ENCODE measurements at regions not wholly inside any gene's neighbourhood (a gene's known extent, or its start where the extent isn't known, plus 50 kb on each side); places are given as distances from the start of the nearest gene placed in this dataset.

GRCh38 chr13:62333466-62333865 lies 917.8 kb upstream of the PCDH20 start:
- ChIA-PET CTCF (no interaction called here), POLR2A (no interaction called here)

DNA sequence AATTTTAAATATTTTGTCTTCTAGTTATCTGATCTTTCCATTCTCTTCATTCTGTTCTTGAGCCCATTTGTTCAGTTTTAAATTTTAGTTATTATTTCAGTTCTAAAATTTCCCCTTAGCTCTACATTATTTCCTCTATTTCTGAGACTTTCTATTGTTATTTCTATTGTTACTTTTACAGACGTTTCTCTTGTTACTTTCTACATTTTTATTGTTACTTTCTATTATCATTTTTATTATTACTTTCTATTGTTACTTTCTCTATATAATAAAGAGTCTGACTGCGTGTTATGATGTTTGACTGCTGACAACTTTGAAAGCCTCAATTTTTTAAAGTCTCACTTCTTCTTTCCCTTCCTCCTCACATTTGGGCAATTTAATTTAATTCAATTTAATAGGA lies 915.7 kb upstream of the PCDH20 start:
- CTCF ChIA-PET = no interaction called here
- POLR2A ChIA-PET = no interaction called here

DNA sequence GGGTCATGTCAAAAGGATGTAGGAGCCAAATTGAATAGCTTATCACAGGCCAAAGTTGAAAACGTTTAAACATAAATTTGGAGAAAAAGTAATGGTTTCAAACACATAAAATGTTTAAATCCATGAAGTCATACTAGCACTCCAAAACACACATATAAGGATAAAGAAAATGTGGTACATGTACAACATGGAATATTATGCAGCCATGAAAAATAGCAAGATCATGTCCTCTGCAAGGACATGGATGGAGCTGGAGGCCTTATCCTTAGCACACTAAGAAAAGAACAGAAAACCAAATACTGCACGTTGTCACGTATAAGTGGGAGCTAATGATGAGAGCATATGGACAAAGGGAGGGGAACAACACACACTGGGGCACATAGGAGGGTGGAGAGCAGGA lies 911.7 kb upstream of the PCDH20 start:
- ChIA-PET CTCF (no interaction called here), POLR2A (no interaction called here)

DNA sequence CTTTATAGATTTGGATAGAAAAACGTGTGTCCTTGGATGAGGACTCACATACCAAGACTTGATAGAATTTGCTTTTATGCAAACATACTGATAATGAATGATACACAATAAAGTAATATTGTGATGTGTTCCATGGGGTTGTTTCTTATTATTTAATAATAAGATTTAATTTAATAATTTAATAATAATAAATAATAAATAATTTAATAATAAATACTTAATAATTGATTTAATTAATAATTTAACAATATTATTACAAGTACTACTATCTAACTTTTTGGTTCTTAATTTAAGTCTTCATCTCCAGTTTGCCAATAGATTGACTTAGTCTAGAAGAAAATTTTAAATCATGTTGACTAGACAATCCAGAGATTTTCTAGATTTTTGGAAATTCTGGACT lies 909.2 kb upstream of the PCDH20 start:
- CTCF ChIA-PET = no interaction called here
- POLR2A ChIA-PET = no interaction called here

GRCh38 chr13:62321895-62322294 lies 906.2 kb upstream of the PCDH20 start:
- ChIA-PET CTCF (no interaction called here), POLR2A (no interaction called here)

- CTCF ChIA-PET = no interaction called here
Measured at GRCh38 chr13:62321139-62321538, 905.5 kb upstream of the PCDH20 start.

GRCh38 chr13:62320129-62321108 lies 904.8 kb upstream of the PCDH20 start:
- POLR2A ChIA-PET = no interaction called here
- CTCF ChIA-PET = no interaction called here

More at GRCh38 chr13:62321139-62321538, 905.5 kb upstream of the PCDH20 start:
- POLR2A ChIA-PET = no interaction called here

GRCh38 chr13:62309904-62310303 lies 894.3 kb upstream of the PCDH20 start:
- ChIA-PET POLR2A (no interaction called here), CTCF (no interaction called here)

- ChIA-PET CTCF (no interaction called here), POLR2A (no interaction called here)
Measured at GRCh38 chr13:62305756-62306155, 890.1 kb upstream of the PCDH20 start.

GRCh38 chr13:62302341-62302740 lies 886.7 kb upstream of the PCDH20 start:
- CTCF ChIA-PET = no interaction called here

DNA sequence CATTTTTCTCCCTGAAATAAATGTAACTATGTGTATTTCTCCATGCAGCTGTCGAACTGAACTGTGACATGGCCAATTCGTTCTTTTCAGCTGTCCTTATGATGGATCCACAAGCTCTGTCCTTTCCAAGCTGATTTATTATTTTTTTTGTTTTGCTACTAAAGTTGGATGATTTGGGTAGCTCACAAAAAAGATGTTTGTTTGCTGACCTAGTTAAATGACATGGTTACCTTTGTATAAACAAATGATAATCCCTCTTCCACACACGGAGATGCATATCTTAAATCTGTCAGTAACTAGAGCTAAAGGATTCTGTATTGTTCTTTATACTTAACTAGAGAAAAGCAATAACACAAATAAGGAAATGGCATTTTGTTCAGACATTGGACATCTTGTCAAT lies 884.3 kb upstream of the PCDH20 start:
- ChIA-PET POLR2A (no interaction called here), CTCF (no interaction called here)

More at GRCh38 chr13:62302341-62302740, 886.7 kb upstream of the PCDH20 start:
- POLR2A ChIA-PET = no interaction called here

GRCh38 chr13:62296812-62297211 lies 881.2 kb upstream of the PCDH20 start:
- ChIA-PET POLR2A (no interaction called here), CTCF (no interaction called here)

DNA sequence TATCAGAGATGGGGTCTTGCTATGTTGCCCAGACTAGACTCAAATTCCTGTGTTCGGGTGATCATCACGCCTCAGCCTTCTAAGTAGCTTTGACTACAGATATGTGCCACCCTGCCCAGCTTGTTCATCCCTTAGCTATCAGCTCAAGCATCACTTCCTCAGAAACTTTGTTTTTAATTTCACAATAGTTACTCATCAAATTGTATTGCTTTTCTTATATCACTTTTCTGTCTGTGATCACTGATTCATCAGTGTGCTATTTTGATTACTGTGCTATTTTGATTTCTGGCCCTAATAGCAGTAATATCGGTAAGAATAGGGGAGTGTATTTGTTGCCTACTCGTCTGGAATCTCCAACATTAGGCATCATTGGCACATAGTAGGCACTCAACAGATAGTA lies 878.6 kb upstream of the PCDH20 start:
- ChIA-PET POLR2A (no interaction called here), CTCF (no interaction called here)

GRCh38 chr13:62292714-62293480 lies 877.2 kb upstream of the PCDH20 start:
- CTCF ChIA-PET = no interaction called here
- POLR2A ChIA-PET = no interaction called here

GRCh38 chr13:62290542-62290941 lies 874.9 kb upstream of the PCDH20 start:
- ChIA-PET CTCF (no interaction called here), POLR2A (no interaction called here)

GRCh38 chr13:62287764-62288163 lies 872.1 kb upstream of the PCDH20 start:
- ChIA-PET CTCF (no interaction called here), POLR2A (no interaction called here)

- ChIA-PET POLR2A (no interaction called here), CTCF (no interaction called here)
Measured at GRCh38 chr13:62280590-62280989, 864.9 kb upstream of the PCDH20 start.

- ChIA-PET CTCF (no interaction called here), POLR2A (no interaction called here)
Measured at GRCh38 chr13:62278271-62278670, 862.6 kb upstream of the PCDH20 start.

- ChIA-PET CTCF (no interaction called here), POLR2A (no interaction called here)
Measured at GRCh38 chr13:62251734-62252133, 836.1 kb upstream of the PCDH20 start.

- ChIA-PET POLR2A (no interaction called here), CTCF (no interaction called here)
Measured at GRCh38 chr13:62250501-62251201, 835.0 kb upstream of the PCDH20 start.

DNA sequence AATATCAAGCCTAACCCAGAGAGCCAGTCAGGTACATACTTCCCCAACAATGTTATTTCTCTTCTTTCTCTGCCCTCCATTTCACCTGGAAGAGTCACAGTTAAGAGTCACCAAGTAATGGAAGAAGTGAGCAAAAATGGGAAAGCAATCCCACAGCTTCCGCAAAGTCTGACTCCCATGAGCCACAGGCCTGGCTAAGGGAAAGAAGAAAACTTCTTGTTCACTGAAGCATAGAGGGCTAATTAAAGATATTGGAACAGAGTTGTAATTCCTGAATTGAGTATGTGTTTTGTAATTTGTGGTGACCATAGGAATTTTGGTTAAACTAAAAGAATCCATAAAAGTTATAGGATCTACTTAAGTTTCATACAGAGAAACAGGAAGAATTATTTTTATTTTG lies 830.9 kb upstream of the PCDH20 start:
- POLR2A ChIA-PET = no interaction called here

More for the DNA sequence above, 830.9 kb upstream of the PCDH20 start:
- CTCF ChIA-PET = no interaction called here

Measured in activated CD8-positive, alpha-beta memory T cell treated with anti-CD3 and anti-CD28 coated beads for 36 hours (primary cell).